ENCODE measurements at regions not wholly inside any gene's neighbourhood (a gene's known extent, or its start where the extent isn't known, plus 50 kb on each side); places are given as distances from the start of the nearest gene placed in this dataset.
A peak's percentile ranks its signal among the peaks of the same experiment; 100 is the strongest.
"Not testable (repeated sequence)": the region's sequence is repeated elsewhere in the genome, so short reads cannot be mapped to it uniquely, and the experiment has no call there.

DNA sequence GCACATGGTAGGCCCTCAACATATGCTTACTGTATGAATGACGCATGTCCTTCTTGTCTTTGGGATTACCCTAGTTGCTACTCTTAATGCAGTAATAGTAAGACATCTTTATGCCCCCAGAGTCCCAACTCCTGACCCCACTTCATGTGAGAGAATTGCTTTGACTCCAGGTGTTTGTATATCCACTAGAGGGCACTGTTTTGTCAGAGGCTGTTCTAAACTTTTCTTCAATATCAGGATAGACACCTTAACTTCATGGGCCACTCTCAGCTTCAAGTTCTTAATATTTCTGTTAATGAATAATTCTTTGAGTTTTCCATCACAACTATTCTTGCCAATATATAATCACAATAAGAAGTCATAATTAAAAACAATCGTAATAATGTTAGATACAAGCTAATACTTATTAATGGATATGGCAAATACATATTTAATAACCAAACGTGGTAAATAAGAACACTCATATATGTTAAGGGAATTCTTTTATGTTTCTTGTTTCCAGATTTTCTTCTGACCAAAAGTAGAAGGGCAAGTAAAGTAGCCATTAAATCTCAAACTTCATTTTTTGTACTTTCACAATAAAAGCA is 337.2 kb upstream of the DNAJC19 start:
- POLR2A ChIA-PET, result no interaction called here
- H3K36me3 Mint-ChIP-seq (ENCODE audit: low read depth), result no peaks in the 10 kb centered on the region
- CTCF ChIA-PET, result no interaction called here
- no peak overlapping the region for H3K4me3 Mint-ChIP-seq
- H3K4me1 Mint-ChIP-seq, result no peaks in the 10 kb centered on the region
- no peaks in the 10 kb centered on the region for H3K27me3 Mint-ChIP-seq
- H3K9me3 Mint-ChIP-seq, result no peaks in the 10 kb centered on the region
- H3K27ac Mint-ChIP-seq, result no peak overlapping the region
- DNase-seq, result peak; percentile 6

DNA sequence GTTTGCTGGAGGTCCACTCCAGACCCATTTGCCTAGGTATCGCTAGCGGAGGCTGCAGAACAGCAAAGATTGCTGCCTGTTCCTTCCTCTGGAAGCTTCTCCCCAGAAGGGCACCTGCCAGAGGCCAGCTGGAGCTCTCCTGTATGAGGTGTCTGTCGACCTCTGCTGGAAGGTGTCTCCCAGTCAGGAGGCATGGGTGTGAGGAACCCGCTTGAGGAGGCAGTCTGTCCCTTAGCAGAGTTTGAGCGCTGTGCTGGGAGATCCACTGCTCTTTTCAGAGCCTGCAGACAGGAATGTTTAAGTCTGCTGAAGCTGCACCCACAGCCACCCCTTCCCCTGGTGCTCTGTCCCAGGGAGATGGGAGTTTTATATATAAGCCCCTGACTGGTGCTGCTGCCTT is 335.0 kb upstream of the DNAJC19 start:
- H3K27me3 Mint-ChIP-seq, result not testable (repeated sequence)

DNA sequence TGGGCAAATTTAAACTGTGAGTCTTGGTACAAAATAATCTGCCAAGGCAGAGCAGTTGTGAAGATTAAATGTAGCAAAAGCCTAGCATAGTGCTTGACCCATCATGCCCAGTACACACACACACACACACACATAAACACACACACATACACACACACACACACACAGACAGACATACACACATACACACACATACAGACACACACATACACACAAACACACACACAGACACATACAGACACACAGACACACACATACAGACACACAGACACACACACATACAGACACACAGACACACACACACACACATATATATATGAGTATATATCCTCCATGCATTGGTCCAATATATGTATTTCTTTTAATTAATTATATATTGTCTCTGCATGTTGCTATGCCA is 328.8 kb upstream of the DNAJC19 start:
- H3K36me3 Mint-ChIP-seq (ENCODE audit: low read depth), result no peaks in the 10 kb centered on the region
- DNase-seq, result no peak
- ChIA-PET CTCF (no interaction called here), POLR2A (no interaction called here)
- H3K4me1 Mint-ChIP-seq, result no peaks in the 10 kb centered on the region
- H3K27ac Mint-ChIP-seq, result no peak overlapping the region
- no peaks in the 10 kb centered on the region for H3K27me3 Mint-ChIP-seq
- no peak overlapping the region for H3K4me3 Mint-ChIP-seq
- no peaks in the 10 kb centered on the region for H3K9me3 Mint-ChIP-seq

More for the DNA sequence above, 335.0 kb upstream of the DNAJC19 start:
- CTCF ChIA-PET; H3K4me3 Mint-ChIP-seq; H3K36me3 Mint-ChIP-seq (ENCODE audit: low read depth); POLR2A ChIA-PET; H3K9me3 Mint-ChIP-seq; H3K4me1 Mint-ChIP-seq; DNase-seq; H3K27ac Mint-ChIP-seq: not testable (repeated sequence)

DNA sequence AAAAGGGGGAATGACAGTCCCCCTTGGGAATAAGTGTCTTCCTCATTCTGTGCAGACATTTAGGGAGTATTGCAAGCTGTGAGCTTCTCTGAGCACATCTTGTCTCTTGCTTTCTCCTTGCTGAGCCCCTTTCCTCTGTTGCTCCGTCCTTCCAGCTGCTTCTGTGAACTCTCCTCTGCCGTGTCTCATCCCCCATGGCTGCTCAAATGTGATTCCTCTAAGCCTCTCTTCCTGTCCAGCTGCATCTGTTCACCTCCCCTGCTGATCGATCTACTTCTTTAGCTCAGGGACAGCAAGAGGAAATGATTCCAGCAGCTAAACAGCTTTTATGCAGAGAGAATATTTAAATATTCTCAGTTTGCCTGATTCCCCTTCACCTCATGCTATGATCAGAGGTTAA is 328.0 kb upstream of the DNAJC19 start:
- Mint-ChIP-seq H3K27me3 (no peaks in the 10 kb centered on the region), H3K9me3 (no peaks in the 10 kb centered on the region), H3K4me3 (no peak overlapping the region), H3K27ac (no peak overlapping the region), H3K36me3 (ENCODE audit: low read depth) (no peaks in the 10 kb centered on the region), H3K4me1 (no peaks in the 10 kb centered on the region)
- CTCF ChIA-PET, result no interaction called here
- POLR2A ChIA-PET, result no interaction called here
- DNase-seq, result no peak

DNA sequence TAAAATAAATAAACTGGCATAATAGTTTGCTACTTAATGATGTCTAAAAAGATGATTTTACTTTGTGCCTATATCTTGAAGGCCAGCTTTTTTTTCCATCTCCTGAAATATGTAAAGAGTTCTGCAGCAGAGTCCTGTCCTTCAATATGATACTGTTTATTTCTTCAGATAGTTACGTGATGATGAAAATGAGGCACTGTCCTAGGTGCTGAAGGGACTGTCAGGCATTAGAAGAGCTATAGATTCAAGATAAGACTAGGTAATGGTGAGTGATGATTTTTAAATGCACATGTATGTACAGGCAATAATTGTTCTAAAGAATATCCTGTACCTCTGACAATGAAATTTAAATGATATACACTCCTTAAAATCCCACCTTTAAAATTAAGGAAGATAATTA is 326.9 kb upstream of the DNAJC19 start:
- Mint-ChIP-seq H3K9me3 (no peaks in the 10 kb centered on the region), H3K36me3 (ENCODE audit: low read depth) (no peaks in the 10 kb centered on the region), H3K4me1 (no peaks in the 10 kb centered on the region), H3K27ac (no peak overlapping the region), H3K27me3 (no peaks in the 10 kb centered on the region), H3K4me3 (no peak overlapping the region)
- no peak for DNase-seq
- POLR2A ChIA-PET, result no interaction called here
- CTCF ChIA-PET, result no interaction called here

DNA sequence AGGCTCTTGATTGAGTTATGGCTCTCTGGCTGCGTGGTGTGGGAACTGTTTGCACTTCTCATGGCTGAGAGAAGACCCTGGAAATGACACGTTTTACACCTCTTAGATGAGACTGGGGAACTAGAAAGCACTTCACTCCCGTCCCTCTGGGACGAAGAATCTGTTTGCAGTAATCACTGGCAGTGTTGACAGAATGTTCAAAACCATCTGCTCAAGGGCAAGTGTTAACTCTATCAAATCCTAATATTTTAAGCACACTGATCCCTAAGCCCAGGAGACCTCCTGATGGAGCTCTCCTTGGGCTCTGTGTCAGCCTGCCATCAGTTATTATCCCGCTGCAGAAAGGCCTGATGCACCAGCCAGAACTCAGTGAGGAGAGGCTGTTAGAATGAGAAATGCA is 323.8 kb upstream of the DNAJC19 start:
- ChIA-PET POLR2A (no interaction called here), CTCF (no interaction called here)
- Mint-ChIP-seq H3K4me1 (no peaks in the 10 kb centered on the region), H3K9me3 (no peaks in the 10 kb centered on the region), H3K4me3 (no peak overlapping the region), H3K36me3 (ENCODE audit: low read depth) (no peaks in the 10 kb centered on the region), H3K27me3 (no peaks in the 10 kb centered on the region), H3K27ac (no peak overlapping the region)
- no peak for DNase-seq

DNA sequence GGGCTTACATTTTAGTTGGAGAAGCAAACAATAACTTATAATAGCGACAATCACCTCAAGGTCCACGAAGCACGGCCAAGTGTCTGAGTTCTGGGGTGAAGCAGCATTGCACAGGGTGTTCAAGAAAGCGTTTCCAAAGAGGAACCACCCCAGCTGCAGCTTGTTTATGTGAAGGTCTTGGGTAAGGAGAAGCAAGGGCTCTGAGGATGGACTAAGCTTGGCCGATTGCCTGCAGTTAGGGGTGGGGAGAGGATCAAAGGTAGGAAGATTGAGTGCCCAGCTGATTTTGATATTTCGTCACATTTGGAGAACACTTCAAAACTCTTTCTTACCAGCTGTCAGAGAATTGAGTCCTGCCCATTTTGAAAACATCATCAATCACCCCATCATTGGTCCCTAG is 321.6 kb upstream of the DNAJC19 start:
- H3K4me1 Mint-ChIP-seq, result no peaks in the 10 kb centered on the region
- H3K9me3 Mint-ChIP-seq, result no peaks in the 10 kb centered on the region
- CTCF ChIA-PET, result no interaction called here
- no peak overlapping the region for H3K4me3 Mint-ChIP-seq
- POLR2A ChIA-PET, result no interaction called here
- DNase-seq, result no peak
- no peaks in the 10 kb centered on the region for H3K36me3 Mint-ChIP-seq (ENCODE audit: low read depth)
- H3K27ac Mint-ChIP-seq, result no peak overlapping the region
- H3K27me3 Mint-ChIP-seq, result no peaks in the 10 kb centered on the region

DNA sequence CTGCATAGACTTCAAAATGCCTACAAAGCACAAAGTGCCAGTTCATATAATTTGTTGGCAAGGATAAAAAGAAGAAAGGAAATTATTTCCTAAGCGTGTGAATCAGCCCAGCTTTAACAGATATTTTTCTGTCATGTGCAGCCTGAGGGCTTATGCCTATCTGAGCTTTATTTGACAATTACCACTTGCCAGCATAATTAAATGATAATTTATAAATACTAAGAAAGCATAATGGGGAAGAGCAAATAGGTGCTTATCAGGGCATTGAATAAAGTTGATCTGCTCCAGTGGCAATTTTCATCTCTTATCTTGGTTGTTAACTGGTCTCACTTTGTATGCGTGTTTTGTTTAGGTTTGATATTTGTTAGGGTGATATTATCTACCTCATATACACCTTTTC is 313.4 kb upstream of the DNAJC19 start:
- ChIA-PET CTCF (no interaction called here), POLR2A (no interaction called here)
- Mint-ChIP-seq H3K27me3 (no peaks in the 10 kb centered on the region), H3K36me3 (ENCODE audit: low read depth) (no peaks in the 10 kb centered on the region), H3K4me3 (no peak overlapping the region), H3K27ac (no peak overlapping the region), H3K4me1 (no peaks in the 10 kb centered on the region), H3K9me3 (no peaks in the 10 kb centered on the region)
- no peak for DNase-seq

DNA sequence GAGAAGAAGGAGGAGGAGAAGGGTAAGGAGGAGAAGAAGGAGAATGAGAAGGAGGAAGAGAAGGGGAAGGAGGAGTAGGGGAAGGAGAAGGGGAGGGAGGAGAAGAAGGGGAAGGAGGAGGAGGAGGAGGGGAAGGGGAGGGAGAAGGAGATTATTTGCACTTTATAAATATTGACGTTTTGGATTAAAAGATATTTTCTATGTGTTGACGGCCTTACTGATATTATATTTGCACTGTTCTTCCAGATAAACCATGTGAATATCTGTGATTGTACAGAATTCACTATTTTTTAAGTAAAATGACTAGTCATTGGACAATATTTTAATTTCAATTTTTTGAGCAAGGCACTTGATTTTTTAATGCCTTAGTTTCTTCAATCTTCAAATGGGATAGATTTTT is 310.5 kb upstream of the DNAJC19 start:
- Mint-ChIP-seq H3K4me1 (no peaks in the 10 kb centered on the region), H3K27ac (no peak overlapping the region), H3K4me3 (no peak overlapping the region)

DNA sequence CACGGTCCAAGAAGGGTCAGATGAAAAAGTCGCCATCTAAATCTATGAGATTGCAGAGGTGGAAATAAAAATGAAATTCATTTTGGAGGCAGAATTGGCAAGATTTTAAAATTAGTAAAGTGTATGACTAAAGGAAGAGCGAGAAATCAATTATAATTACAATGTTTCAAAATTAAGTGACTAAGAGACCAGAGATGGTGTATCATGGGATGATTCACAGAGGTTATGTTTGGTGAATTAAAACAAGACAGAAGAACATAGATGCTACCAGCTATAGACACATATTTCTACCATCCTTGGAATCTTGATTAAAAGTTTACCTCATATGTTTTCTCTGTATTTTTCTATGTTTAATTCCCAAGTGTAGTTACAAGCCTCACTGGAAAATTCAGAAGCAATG is 308.9 kb upstream of the DNAJC19 start:
- H3K27ac Mint-ChIP-seq, result no peak overlapping the region
- H3K9me3 Mint-ChIP-seq, result no peaks in the 10 kb centered on the region
- DNase-seq, result no peak
- H3K4me1 Mint-ChIP-seq, result no peaks in the 10 kb centered on the region
- no peaks in the 10 kb centered on the region for H3K27me3 Mint-ChIP-seq
- no peak overlapping the region for H3K4me3 Mint-ChIP-seq
- POLR2A ChIA-PET, result no interaction called here
- no peaks in the 10 kb centered on the region for H3K36me3 Mint-ChIP-seq (ENCODE audit: low read depth)
- CTCF ChIA-PET, result no interaction called here

More for the DNA sequence above, 310.5 kb upstream of the DNAJC19 start:
- ChIA-PET CTCF (no interaction called here), POLR2A (no interaction called here)
- no peaks in the 10 kb centered on the region for H3K9me3 Mint-ChIP-seq
- DNase-seq, result no peak
- no peaks in the 10 kb centered on the region for H3K36me3 Mint-ChIP-seq (ENCODE audit: low read depth)
- H3K27me3 Mint-ChIP-seq, result no peaks in the 10 kb centered on the region

DNA sequence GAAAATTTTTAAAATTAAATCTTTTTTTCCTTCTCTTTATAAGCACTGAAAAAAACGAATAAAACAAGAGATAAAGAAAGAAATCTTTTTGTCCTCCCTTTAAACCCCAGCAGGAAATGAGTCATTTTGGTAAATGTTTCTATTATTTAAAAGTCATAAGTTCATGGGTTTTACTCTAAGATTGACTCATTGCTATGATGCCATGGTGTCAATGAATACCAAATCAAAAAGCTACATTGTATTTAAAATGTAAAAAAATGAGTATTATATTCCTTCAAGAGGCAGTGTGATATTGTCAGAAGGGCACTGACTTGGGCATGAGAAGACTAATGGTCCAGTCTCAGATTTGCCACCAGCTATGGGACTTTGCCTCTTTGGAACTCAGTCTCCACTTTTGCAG is 303.4 kb upstream of the DNAJC19 start:
- H3K4me1 Mint-ChIP-seq, result no peaks in the 10 kb centered on the region
- no peak overlapping the region for H3K27ac Mint-ChIP-seq
- H3K9me3 Mint-ChIP-seq, result no peaks in the 10 kb centered on the region
- CTCF ChIA-PET, result no interaction called here
- POLR2A ChIA-PET, result no interaction called here
- no peaks in the 10 kb centered on the region for H3K36me3 Mint-ChIP-seq (ENCODE audit: low read depth)
- no peaks in the 10 kb centered on the region for H3K27me3 Mint-ChIP-seq
- DNase-seq, result no peak
- no peak overlapping the region for H3K4me3 Mint-ChIP-seq

DNA sequence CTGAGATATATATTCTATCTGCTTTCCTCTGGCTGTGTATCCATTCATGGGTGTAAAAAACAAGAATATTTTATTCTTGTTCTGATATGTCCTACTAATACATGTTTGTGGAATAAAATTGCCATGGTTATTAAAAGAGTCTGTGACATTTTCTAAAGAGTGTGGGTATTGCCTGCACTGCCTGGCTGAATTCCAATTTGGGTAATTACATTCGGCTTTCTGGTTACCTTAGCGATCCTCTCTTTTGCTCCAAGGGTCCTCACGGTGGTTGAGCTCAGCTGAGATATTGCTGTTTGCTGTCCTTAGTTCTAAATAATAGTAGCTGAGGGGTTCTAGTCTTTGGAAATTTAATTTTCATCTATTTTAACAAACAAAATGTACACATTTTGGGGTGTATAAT is 301.4 kb upstream of the DNAJC19 start:
- CTCF ChIA-PET, result no interaction called here
- Mint-ChIP-seq H3K4me3 (no peak overlapping the region), H3K9me3 (no peaks in the 10 kb centered on the region), H3K27ac (no peak overlapping the region), H3K4me1 (no peaks in the 10 kb centered on the region), H3K27me3 (no peaks in the 10 kb centered on the region), H3K36me3 (ENCODE audit: low read depth) (no peaks in the 10 kb centered on the region)
- POLR2A ChIA-PET, result no interaction called here
- no peak for DNase-seq

DNA sequence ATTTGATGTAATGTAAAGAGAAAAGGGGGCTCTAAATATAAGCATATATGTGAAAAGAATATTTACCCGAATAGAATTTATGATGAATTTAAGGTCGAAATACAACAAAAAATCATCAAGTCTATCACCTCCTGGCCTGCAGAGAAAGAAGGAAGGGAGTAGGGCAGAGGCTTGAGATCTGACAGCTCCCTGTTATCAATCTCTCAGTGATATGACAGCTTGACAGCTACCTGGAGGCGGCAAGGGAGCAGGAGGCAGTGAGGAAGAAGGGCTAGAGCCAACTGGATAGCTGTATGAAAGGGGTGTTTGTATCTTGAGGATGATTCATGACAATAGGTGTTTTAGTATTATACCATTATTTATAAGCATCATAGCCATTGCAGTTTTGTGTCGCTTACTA is 299.8 kb upstream of the DNAJC19 start:
- Mint-ChIP-seq H3K9me3 (no peaks in the 10 kb centered on the region), H3K27ac (no peak overlapping the region), H3K36me3 (ENCODE audit: low read depth) (no peaks in the 10 kb centered on the region), H3K4me3 (no peak overlapping the region), H3K4me1 (no peaks in the 10 kb centered on the region), H3K27me3 (no peaks in the 10 kb centered on the region)
- ChIA-PET CTCF (no interaction called here), POLR2A (no interaction called here)
- DNase-seq, result no peak

DNA sequence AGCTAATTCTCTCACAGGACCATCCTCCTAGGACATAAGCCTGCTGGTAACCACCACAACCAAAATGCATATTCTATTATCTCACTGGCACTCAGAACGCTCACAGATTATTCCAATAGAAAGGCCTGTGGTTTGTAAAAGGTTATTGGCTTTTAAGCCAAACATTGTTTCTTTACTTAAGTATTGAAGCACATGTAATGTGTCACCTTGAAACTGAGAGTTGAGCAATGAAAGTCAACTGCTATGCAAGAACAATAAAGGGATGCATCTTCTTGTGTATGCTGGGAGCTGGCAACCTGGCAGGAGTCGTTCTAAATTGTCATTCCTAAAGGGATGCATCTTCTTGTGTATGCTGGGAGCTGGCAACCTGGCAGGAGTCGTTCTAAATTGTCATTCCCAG is 298.6 kb upstream of the DNAJC19 start:
- Mint-ChIP-seq H3K27me3 (no peaks in the 10 kb centered on the region), H3K27ac (no peak overlapping the region), H3K4me1 (no peaks in the 10 kb centered on the region), H3K9me3 (no peaks in the 10 kb centered on the region), H3K36me3 (ENCODE audit: low read depth) (no peaks in the 10 kb centered on the region), H3K4me3 (no peak overlapping the region)
- POLR2A ChIA-PET, result no interaction called here
- no peak for DNase-seq
- CTCF ChIA-PET, result no interaction called here

DNA sequence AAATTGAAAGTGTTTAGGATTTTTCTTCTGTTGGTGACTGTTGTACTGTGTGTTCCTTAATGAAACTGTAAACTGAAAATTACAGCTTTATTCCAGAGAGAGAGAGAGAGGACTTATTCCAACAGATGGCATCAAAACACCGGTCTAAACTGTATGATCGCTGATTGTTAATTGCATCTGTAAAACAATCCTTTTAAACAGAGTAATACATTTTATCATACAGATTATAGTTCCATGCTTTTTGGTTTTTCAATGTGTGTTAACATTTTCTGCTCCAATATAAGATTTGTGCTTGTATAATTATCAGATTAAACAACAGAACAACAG is 289.7 kb upstream of the DNAJC19 start:
- POLR2A ChIA-PET, result no interaction called here
- Mint-ChIP-seq H3K36me3 (ENCODE audit: low read depth) (no peaks in the 10 kb centered on the region), H3K9me3 (no peaks in the 10 kb centered on the region), H3K27me3 (peaks cover 3% of the 10 kb centered on the region), H3K27ac (no peak overlapping the region), H3K4me3 (no peak overlapping the region), H3K4me1 (no peaks in the 10 kb centered on the region)
- CTCF ChIA-PET, result no interaction called here
- DNase-seq, result no peak
